H1 (cell line): ENCODE measurements at regions not wholly inside any gene's neighbourhood (a gene's known extent, or its start where the extent isn't known, plus 50 kb on each side); places are given as distances from the start of the nearest gene placed in this dataset.

Experiments used
- CTCF ChIA-PET: fragments of 300-600 bp; sonication (Branson Sonifier 250); formaldehyde crosslinking; loops from one replicate; lab custom pipeline; 2021; ENCODE audit not compliant: partially characterized antibody; lab: Charles Lee
- POLR2A ChIA-PET: fragments of 300-600 bp; sonication (Branson Sonifier 250); formaldehyde crosslinking; loops from one replicate; lab custom pipeline; 2021; ENCODE audit warnings: inconsistent platforms; ENCODE audit not compliant: partially characterized antibody; lab: Charles Lee
- DNase-seq, 2 experiments: peaks; one replicate each; pipeline versions ENCODE4 v3.0.0 to v3.0.0-alpha.2; 2010 to 2022; ENCODE audit warnings: low spot score in 2 of 2, low read depth in 1 of 2, mixed read lengths in 1 of 2
- FAIRE-seq: peaks from 2 replicates; lab custom pipeline; 2011; peaks lifted over from hg19 to GRCh38; lab: Jason Lieb, UNC
- H2AFZ ChIP-seq: 2 replicates; pipeline ENCODE4 v1.8.1; 2012; ENCODE audit warnings: low read length, inconsistent platforms
- H2AK5ac ChIP-seq: 2 replicates; pipeline ENCODE4 v1.6.1; 2013; ENCODE audit warnings: low read depth, low read length
- H2BK120ac ChIP-seq: replicated peaks from 2 replicates; pipeline ENCODE3; 2013; ENCODE audit warnings: low read depth, low read length, inconsistent platforms
- H2BK12ac ChIP-seq: 2 replicates; pipeline ENCODE4 v1.6.1; 2013; ENCODE audit warnings: low read depth, low read length
- H2BK15ac ChIP-seq: 2 replicates; pipeline ENCODE4 v1.6.1; 2013; ENCODE audit warnings: low read length
- H2BK20ac ChIP-seq: 2 replicates; pipeline ENCODE4 v1.6.1; 2013; ENCODE audit warnings: low read length
- H2BK5ac ChIP-seq: 2 replicates; pipeline ENCODE4 v1.6.1; 2013; ENCODE audit warnings: low read depth, low read length
- H3K14ac ChIP-seq: 2 replicates; pipeline ENCODE4 v1.6.1; 2013; ENCODE audit warnings: inconsistent platforms; ENCODE audit not compliant: insufficient read length
- H3K18ac ChIP-seq: 2 replicates; pipeline ENCODE4 v1.6.1; 2013; ENCODE audit warnings: low read length; ENCODE audit errors: extremely low read depth
- H3K23ac ChIP-seq: 2 replicates; pipeline ENCODE4 v1.6.1; 2013; ENCODE audit warnings: inconsistent platforms; ENCODE audit not compliant: insufficient read length
- H3K23me2 ChIP-seq: 2 replicates; pipeline ENCODE4 v1.6.1; 2013; ENCODE audit warnings: low read depth, low read length
- H3K27ac ChIP-seq: 2 replicates; pipeline ENCODE4 v1.6.1; 2011; ENCODE audit warnings: low read depth, low read length, inconsistent platforms
- H3K27me3 ChIP-seq, 4 experiments: replicated peaks in 1 of 4; 1 replicate in 1 of 4; 2 replicates in 3 of 4; pipeline versions ENCODE4 v1.6.1 to v1.8.1; 2011 to 2013; ENCODE audit warnings: low read length in 3 of 4, mild to moderate bottlenecking in 3 of 4, inconsistent platforms in 2 of 4, mixed read lengths in 2 of 4, moderate library complexity in 1 of 4; ENCODE audit not compliant: control insufficient read depth in 3 of 4, insufficient read depth in 3 of 4; ENCODE audit errors: extremely low read depth in 1 of 4
- H3K36me3 ChIP-seq, 4 experiments: 2 replicates each; pipeline versions ENCODE4 v1.6.1 to v1.8.1; 2011 to 2013; ENCODE audit warnings: mild to moderate bottlenecking in 4 of 4, low read length in 3 of 4, moderate library complexity in 2 of 4, control low read depth in 1 of 4, inconsistent platforms in 1 of 4; ENCODE audit not compliant: insufficient read depth in 4 of 4, control insufficient read depth in 2 of 4
- H3K4ac ChIP-seq: replicated peaks from 2 replicates; pipeline ENCODE3; 2013; ENCODE audit warnings: low read length, low read depth, mixed read lengths, inconsistent platforms; ENCODE audit not compliant: insufficient read length
- H3K4me1 ChIP-seq, 4 experiments: replicated peaks in 1 of 4; 1 replicate in 1 of 4; 2 replicates in 3 of 4; pipeline versions ENCODE4 v1.6.1 to v1.8.1; 2011 to 2013; ENCODE audit warnings: low read length in 3 of 4, inconsistent platforms in 2 of 4, mixed read lengths in 1 of 4; ENCODE audit not compliant: insufficient read depth in 4 of 4, control insufficient read depth in 3 of 4
- H3K4me2 ChIP-seq, 2 experiments: 2 replicates each; pipeline versions ENCODE4 v1.6.1 to v1.8.1; 2011 to 2013; ENCODE audit warnings: low read depth in 2 of 2, low read length in 2 of 2, control low read depth in 1 of 2, inconsistent platforms in 1 of 2, mild to moderate bottlenecking in 1 of 2; ENCODE audit not compliant: insufficient read depth in 1 of 2
- H3K4me3 ChIP-seq, 4 experiments: fragments of 200-600, 300-600 bp in 1 of 4; sonication (generic), shearing (Covaris generic), sonication (Bioruptor Twin) in 1 of 4; 2 replicates each; pipeline versions ENCODE4 v1.5.1 to v1.8.1; 2011 to 2016; ENCODE audit warnings: low read length in 4 of 4, low read depth in 3 of 4, control low read depth in 2 of 4, inconsistent platforms in 2 of 4, mild to moderate bottlenecking in 2 of 4, mixed read lengths in 1 of 4, moderate library complexity in 1 of 4; ENCODE audit not compliant: insufficient read depth in 2 of 4; ENCODE audit errors: extremely low read depth in 1 of 4
- H3K56ac ChIP-seq: replicated peaks from 2 replicates; pipeline ENCODE3; 2013; ENCODE audit warnings: low read depth, mild to moderate bottlenecking, mixed read lengths, low read length, inconsistent platforms; ENCODE audit not compliant: insufficient read length
- H3K79me1 ChIP-seq: 2 replicates; pipeline ENCODE4 v1.6.1; 2013; ENCODE audit warnings: low read depth, low read length, control low read depth
- H3K79me2 ChIP-seq, 2 experiments: 2 replicates each; pipeline versions ENCODE4 v1.6.1 to v1.8.1; 2012 to 2013; ENCODE audit warnings: low read length in 2 of 2, mild to moderate bottlenecking in 2 of 2, inconsistent platforms in 1 of 2; ENCODE audit not compliant: insufficient read depth in 2 of 2, control insufficient read depth in 1 of 2
- H3K9ac ChIP-seq, 4 experiments: replicated peaks in 1 of 4; 1 replicate in 1 of 4; 2 replicates in 3 of 4; pipeline versions ENCODE4 v1.6.1 to v1.8.1; 2011 to 2013; ENCODE audit warnings: low read depth in 3 of 4, low read length in 3 of 4, control low read depth in 2 of 4, mild to moderate bottlenecking in 2 of 4, moderate library complexity in 2 of 4, inconsistent platforms in 1 of 4; ENCODE audit errors: extremely low read depth in 1 of 4
- H3K9me3 ChIP-seq, 2 experiments: 2 replicates each; pipeline versions ENCODE4 v1.6.1 to v1.8.1; 2012 to 2013; ENCODE audit warnings: mild to moderate bottlenecking in 2 of 2, moderate library complexity in 2 of 2, control low read depth in 1 of 2, inconsistent platforms in 1 of 2, low read depth in 1 of 2, low read length in 1 of 2, mixed read lengths in 1 of 2; ENCODE audit not compliant: insufficient read depth in 2 of 2
- H4K20me1 ChIP-seq, 2 experiments: replicated peaks in 1 of 2; 2 replicates each; pipeline versions ENCODE3 to v1.8.1; 2011 to 2013; ENCODE audit warnings: inconsistent platforms in 2 of 2, low read length in 2 of 2, mild to moderate bottlenecking in 1 of 2; ENCODE audit not compliant: insufficient read depth in 2 of 2, control insufficient read depth in 1 of 2
- H4K5ac ChIP-seq: 2 replicates; pipeline ENCODE4 v1.6.1; 2013; ENCODE audit warnings: low read length, low read depth, mixed read lengths, inconsistent platforms; ENCODE audit not compliant: insufficient read length
- H4K8ac ChIP-seq: 2 replicates; pipeline ENCODE4 v1.8.0; 2013; ENCODE audit warnings: mild to moderate bottlenecking, moderate library complexity, low read length, inconsistent platforms; ENCODE audit not compliant: insufficient read depth; ENCODE audit errors: extremely low read depth
- H4K91ac ChIP-seq: replicated peaks from 2 replicates; pipeline ENCODE3; 2013; ENCODE audit warnings: low read length, mixed read lengths, inconsistent platforms; ENCODE audit not compliant: insufficient read length
- WGBS, 2 experiments: shearing (Covaris generic) in 1 of 2; methylation state at CpG; one replicate each; pipeline versions ENCODE4 v1.1.6 to v1.1.7; 2013 to 2015; ENCODE audit warnings: low lambda C conversion rate in 2 of 2, mixed read lengths in 2 of 2, inconsistent platforms in 1 of 2, low coverage in 1 of 2, missing lambda C conversion rate in 1 of 2; ENCODE audit not compliant: insufficient replicate concordance in 2 of 2, insufficient coverage in 1 of 2, insufficient read length in 1 of 2; ENCODE audit errors: extremely low coverage in 1 of 2, missing lambda C conversion rate in 1 of 2; 5-methylcytosine and 5-hydroxymethylcytosine counted together
- TF ChIP-seq, protein P1 (sequence below): fragments of 300-600 bp; sonication (generic); IDR thresholded peaks from 2 replicates; pipeline ENCODE4 v1.7.1; 2012; ENCODE audit warnings: low read length, moderate library complexity, mild to moderate bottlenecking, inconsistent platforms; ENCODE audit not compliant: insufficient replicate concordance

DNA sequence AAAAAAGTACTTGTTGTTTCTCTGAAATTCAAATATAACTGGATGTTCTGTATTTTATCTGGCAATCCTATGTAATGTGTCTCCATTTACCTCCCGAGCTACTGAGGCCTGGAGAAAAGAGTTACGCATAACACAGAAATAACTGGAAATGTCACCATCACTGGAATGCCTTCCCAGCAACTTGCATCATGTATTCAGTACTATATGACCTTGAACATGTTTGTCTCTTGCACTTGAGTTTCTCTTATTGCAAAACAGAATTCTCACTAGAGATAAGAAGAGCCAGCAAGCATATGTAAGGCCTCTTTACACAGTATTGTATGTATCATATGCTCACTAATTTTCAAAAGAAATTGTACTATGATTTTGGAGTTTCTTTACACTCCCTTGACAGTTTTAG lies 99.6 kb upstream of the CTAGE1 start:
- Histone ChIP-seq H3K14ac (no peak overlapping the region), H3K23me2 (no peaks in the 10 kb centered on the region), H4K91ac (no peak overlapping the region), H3K18ac (no peak overlapping the region), H3K9ac (no peak overlapping the region), H4K8ac (no peak overlapping the region), H3K4me3 (no peak overlapping the region), H2AFZ (no peak overlapping the region), H3K4ac (no peak overlapping the region), H3K4me2 (no peak overlapping the region), H2BK120ac (no peak overlapping the region), H2AK5ac (no peak overlapping the region), H3K79me1 (no peaks in the 10 kb centered on the region), H3K36me3 (no peaks in the 10 kb centered on the region), H2BK5ac (no peak overlapping the region), H4K5ac (no peak overlapping the region), H2BK15ac (no peak overlapping the region), H2BK12ac (no peak overlapping the region), H3K79me2 (no peaks in the 10 kb centered on the region), H3K23ac (no peak overlapping the region), H4K20me1 (no peaks in the 10 kb centered on the region), H3K4me1 (no peaks in the 10 kb centered on the region), H3K56ac (no peak overlapping the region), H2BK20ac (no peak overlapping the region), H3K27me3 (no peaks in the 10 kb centered on the region), H3K9me3 (no peaks in the 10 kb centered on the region), H3K27ac (no peak overlapping the region)
- DNase-seq (no peak), FAIRE-seq (no peak)
- POLR2A ChIA-PET: no interaction called here
- WGBS, 2 experiments: 98% methylated on average over 2 of the region's 2 CpGs; no CpG with 5 or more reads in 1 of the 2 experiments
- CTCF ChIA-PET: no interaction called here
- TF ChIP-seq, protein P1, sequence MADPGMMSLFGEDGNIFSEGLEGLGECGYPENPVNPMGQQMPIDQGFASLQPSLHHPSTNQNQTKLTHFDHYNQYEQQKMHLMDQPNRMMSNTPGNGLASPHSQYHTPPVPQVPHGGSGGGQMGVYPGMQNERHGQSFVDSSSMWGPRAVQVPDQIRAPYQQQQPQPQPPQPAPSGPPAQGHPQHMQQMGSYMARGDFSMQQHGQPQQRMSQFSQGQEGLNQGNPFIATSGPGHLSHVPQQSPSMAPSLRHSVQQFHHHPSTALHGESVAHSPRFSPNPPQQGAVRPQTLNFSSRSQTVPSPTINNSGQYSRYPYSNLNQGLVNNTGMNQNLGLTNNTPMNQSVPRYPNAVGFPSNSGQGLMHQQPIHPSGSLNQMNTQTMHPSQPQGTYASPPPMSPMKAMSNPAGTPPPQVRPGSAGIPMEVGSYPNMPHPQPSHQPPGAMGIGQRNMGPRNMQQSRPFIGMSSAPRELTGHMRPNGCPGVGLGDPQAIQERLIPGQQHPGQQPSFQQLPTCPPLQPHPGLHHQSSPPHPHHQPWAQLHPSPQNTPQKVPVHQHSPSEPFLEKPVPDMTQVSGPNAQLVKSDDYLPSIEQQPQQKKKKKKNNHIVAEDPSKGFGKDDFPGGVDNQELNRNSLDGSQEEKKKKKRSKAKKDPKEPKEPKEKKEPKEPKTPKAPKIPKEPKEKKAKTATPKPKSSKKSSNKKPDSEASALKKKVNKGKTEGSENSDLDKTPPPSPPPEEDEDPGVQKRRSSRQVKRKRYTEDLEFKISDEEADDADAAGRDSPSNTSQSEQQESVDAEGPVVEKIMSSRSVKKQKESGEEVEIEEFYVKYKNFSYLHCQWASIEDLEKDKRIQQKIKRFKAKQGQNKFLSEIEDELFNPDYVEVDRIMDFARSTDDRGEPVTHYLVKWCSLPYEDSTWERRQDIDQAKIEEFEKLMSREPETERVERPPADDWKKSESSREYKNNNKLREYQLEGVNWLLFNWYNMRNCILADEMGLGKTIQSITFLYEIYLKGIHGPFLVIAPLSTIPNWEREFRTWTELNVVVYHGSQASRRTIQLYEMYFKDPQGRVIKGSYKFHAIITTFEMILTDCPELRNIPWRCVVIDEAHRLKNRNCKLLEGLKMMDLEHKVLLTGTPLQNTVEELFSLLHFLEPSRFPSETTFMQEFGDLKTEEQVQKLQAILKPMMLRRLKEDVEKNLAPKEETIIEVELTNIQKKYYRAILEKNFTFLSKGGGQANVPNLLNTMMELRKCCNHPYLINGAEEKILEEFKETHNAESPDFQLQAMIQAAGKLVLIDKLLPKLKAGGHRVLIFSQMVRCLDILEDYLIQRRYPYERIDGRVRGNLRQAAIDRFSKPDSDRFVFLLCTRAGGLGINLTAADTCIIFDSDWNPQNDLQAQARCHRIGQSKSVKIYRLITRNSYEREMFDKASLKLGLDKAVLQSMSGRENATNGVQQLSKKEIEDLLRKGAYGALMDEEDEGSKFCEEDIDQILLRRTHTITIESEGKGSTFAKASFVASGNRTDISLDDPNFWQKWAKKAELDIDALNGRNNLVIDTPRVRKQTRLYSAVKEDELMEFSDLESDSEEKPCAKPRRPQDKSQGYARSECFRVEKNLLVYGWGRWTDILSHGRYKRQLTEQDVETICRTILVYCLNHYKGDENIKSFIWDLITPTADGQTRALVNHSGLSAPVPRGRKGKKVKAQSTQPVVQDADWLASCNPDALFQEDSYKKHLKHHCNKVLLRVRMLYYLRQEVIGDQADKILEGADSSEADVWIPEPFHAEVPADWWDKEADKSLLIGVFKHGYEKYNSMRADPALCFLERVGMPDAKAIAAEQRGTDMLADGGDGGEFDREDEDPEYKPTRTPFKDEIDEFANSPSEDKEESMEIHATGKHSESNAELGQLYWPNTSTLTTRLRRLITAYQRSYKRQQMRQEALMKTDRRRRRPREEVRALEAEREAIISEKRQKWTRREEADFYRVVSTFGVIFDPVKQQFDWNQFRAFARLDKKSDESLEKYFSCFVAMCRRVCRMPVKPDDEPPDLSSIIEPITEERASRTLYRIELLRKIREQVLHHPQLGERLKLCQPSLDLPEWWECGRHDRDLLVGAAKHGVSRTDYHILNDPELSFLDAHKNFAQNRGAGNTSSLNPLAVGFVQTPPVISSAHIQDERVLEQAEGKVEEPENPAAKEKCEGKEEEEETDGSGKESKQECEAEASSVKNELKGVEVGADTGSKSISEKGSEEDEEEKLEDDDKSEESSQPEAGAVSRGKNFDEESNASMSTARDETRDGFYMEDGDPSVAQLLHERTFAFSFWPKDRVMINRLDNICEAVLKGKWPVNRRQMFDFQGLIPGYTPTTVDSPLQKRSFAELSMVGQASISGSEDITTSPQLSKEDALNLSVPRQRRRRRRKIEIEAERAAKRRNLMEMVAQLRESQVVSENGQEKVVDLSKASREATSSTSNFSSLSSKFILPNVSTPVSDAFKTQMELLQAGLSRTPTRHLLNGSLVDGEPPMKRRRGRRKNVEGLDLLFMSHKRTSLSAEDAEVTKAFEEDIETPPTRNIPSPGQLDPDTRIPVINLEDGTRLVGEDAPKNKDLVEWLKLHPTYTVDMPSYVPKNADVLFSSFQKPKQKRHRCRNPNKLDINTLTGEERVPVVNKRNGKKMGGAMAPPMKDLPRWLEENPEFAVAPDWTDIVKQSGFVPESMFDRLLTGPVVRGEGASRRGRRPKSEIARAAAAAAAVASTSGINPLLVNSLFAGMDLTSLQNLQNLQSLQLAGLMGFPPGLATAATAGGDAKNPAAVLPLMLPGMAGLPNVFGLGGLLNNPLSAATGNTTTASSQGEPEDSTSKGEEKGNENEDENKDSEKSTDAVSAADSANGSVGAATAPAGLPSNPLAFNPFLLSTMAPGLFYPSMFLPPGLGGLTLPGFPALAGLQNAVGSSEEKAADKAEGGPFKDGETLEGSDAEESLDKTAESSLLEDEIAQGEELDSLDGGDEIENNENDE: no peak
